ENCODE measurements at regions not wholly inside any gene's neighbourhood (a gene's known extent, or its start where the extent isn't known, plus 50 kb on each side); places are given as distances from the start of the nearest gene placed in this dataset.
"Not testable (repeated sequence)": the region's sequence is repeated elsewhere in the genome, so short reads cannot be mapped to it uniquely, and the experiment has no call there.

DNA sequence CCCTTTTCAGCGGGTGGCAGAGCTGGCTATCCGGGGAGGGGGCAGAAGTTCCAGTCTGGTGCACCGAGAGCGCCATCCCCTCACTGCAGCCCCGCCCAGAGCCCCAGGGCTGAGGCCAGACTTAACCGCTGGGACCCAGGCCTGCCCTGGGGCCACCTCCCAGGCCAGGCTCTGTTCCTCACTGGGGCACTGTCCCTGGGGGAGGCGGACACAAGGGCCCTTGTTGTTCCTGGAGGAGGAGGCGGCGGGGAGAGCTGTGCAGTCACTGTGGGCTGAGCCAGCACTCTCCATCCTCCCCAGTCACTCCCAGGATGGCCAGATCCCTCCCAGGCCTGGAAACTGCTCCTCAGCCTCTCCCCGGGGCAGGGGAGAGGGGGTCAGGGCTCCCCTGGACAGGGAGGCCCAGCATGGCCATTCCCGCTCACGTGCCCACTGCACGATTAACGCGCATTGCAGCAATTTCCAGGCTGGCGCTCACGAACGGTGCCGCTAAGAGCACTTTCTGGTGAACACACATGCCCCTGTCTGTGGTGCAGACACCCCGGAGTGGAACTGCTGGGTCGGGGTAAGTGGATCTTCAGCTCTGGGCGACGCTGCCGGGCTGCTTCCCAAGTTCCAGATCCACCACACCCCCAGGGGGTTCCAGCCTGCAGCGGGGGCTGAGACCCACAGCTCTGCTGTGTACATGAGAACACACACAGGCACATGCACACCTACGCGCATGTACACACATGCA, 89.8 kb upstream of the SFSWAP start:
- intact Hi-C loops (cut with micrococcal nuclease): no loop called here

DNA sequence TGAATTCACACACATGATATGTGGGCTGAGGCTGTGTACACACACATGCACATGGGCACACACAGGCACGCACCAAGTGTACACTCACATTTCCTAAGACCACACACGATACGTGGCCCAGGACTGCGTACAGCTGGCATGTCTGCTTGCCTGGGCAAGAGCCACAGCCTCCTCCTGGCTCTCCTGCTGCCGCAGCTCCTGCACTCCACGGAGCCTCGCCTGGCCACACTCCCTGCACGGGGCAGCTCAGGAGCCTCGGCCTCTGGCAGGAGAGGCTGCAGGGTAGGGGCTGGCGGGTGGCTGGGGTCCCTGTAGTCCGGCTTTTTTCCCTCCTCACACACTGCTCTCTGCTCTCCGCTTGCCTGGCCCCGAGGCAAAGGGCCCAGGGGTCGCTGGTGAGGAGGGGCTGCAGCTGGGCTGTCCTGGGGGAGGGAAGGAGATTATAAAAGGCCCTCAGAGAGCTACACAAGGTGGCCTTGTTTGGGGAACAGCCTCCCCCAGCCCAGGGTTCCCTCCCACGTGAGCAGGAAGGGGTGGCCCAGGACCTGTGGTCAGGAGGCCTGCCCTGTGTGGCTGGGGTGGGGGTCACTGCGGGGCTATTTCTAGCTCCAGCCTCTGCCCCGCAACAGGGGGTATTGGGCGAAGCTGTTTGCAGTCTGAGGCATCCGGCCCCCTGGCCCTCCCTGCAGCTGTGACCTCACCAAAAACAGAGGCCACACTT, 89.0 kb upstream of the SFSWAP start:
- intact Hi-C loops (cut with micrococcal nuclease): no loop called here

DNA sequence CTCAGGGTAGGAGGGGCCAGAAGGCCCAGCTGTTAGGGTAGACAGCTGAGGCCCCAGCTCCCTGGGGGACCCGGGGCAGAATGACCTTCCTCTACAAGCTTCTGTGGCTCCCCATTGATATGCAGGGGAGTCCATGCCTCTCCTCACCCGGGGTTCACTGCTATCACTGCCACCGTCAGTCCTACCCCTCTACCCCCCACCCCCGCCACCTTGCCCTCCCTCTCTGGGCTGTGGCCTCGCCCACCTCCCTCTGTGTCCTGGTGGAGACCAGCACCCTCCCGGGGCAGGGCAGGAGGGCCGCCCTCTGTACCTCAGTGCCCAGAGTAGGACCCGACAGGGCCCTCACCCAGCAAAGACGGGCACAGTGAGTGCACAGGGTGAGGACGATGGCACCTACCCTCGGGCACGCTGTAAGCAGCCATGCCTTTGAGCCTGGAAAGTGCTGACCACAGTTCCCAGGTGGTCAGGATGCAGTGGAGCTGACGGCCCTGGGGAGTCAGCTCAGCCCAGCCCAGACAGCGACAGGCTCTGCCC, 88.4 kb upstream of the SFSWAP start:
- intact Hi-C loops (cut with micrococcal nuclease): no loop called here

DNA sequence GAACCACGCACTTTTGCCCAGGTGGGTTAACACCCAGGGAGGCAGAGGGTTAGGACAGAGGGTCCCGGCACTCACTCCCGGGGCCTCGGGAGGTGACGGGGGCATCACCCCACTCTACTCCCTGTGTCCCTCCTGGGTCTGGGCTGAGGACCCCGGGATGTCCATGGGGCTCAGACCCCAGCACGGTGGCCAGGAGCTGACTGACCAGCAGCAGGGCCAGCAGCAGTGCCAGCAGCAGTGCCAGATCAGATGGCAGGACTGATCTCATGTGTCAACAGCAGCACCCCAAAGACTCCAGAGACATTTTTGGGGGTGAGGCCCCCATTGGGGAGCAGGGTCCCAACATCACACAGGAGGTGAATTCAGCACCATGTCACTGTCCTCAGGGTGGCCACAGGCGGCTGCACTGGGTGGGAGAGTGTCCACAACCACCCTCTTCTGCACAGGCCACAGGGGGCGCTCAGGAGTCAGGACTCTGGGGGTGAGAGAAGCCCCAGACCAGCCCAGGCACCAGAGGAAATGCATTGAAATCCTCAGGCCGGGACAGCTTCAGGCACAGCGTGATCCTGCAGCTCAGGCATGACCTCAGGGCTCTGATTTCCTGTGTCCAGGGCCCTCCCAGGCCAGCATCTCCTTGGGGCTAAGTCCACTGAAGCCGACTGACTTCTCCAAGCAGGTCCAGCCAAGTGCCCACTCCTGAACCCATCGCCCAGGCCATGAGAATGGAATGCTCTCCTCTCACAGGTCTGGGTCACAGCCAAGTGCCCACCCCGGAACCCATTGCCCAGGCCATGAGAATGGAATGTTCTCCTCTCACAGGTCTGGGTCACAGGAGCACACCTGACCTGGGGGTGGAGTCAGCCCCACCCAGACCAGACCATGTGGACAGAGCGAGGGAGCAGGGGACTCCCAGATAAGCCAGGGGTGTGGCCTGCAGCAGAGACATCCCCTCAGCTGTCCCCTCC, 87.2 kb upstream of the SFSWAP start:
- intact Hi-C loops (cut with micrococcal nuclease): not testable (repeated sequence)

GRCh38 chr12:131624369-131624739, 86.5 kb upstream of the SFSWAP start:
- intact Hi-C loops (cut with micrococcal nuclease): not testable (repeated sequence)

GRCh38 chr12:131624756-131625501, 86.0 kb upstream of the SFSWAP start:
- intact Hi-C loops (cut with micrococcal nuclease): not testable (repeated sequence)

DNA sequence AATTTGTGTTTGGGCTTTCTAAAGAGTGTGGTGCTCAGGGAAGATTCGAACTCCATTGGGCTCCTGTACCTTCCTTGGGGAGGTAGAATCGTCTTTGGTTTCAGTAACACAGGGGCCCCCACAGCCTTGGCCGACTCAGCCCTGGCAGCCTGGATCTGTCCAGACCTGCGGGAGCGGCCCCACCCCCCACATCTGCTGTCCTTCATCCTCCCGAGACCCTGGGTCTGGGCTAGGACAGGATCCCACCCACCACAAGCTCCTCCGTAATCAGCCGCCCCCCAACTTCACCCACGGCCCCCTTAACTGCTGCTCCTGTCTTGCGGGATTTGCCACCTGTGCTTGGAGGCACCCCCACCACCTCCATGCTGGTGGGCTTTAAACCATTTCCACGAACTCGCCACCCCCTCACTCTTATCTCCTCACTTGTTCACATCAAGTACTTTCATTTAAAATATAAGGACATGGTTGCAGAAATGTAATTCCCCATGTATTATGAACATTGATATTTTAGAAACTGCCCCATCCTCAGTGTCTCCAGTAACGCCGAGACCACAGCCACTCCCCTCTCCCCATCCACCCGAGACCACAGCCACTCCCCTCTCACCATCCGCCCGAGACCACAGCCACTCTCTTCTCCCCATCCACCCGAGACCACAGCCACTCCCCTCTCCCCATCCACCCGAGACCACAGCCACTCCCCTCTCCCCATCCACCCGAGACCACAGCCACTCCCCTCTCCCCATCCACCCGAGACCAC, 84.7 kb upstream of the SFSWAP start:
- intact Hi-C loops (cut with micrococcal nuclease): not testable (repeated sequence)

DNA sequence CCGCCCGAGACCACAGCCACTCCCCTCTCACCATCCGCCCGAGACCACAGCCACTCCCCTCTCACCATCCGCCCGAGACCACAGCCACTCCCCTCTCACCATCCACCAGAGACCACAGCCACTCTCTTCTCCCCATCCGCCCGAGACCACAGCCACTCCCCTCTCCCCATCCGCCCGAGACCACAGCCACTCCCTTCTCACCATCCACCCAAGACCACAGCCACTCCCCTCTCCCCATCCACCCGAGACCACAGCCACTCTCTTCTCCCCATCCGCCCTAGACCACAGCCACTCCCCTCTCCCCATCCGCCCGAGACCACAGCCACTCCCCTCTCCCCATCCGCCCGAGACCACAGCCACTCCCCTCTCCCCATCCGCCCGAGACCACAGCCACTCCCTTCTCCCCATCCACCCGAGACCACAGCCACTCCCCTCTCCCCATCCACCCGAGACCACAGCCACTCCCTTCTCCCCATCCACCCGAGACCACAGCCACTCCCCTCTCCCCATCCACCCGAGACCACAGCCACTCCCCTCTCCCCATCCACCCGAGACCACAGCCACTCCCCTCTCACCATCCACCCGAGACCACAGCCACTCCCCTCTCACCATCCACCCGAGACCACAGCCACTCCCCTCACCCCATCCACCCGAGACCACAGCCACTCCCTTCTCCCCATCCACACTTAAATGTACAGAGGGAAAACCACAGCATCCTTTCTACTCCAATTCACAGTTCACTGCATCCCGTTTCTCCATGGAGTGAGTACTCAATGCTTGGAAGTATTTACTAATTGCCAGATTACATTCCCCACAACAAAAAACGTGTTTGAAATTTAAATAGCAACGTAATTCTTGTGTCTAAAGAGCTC, 83.5 kb upstream of the SFSWAP start:
- intact Hi-C loops (cut with micrococcal nuclease): not testable (repeated sequence)

GRCh38 chr12:131628023-131628740, 82.7 kb upstream of the SFSWAP start:
- intact Hi-C loops (cut with micrococcal nuclease): no loop called here

GRCh38 chr12:131628766-131629448, 82.0 kb upstream of the SFSWAP start:
- intact Hi-C loops (cut with micrococcal nuclease): no loop called here

GRCh38 chr12:131631230-131631629, 79.7 kb upstream of the SFSWAP start:
- intact Hi-C loops (cut with micrococcal nuclease): no loop called here

DNA sequence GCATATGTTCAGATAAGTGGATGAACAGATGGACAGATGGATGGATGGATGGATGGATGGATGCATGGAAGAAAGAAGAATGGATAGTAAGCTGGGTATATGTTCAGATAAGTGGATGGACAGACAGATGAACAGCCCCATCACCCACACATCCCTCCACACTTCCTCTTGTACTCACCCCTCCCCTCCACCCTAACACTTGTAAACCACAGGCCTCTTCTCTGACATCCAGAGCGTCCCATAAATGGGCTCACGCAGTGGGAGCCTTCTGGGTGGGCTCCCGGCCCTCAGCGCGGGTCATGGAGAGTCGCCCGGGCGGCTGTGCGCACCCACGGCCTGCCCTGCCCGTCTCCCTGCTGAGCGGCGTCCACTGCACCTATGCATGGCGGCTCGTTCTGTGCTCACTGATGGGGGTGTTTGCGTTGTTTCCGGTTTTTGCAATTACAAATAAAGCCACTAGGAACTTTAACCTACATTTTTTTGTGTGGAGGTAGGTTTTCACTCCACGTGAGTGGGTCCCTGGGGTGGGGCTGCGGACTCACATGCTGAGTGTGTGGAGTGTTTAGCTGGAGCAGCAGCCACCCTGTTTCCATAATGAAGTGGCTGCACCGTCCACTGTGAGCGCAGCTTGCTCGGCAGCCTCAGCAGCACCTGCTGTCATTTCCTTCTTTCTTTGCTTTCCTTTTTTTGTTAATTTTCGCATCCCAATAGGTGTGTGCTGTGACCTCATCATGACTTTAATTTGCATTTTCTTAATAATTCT, 78.8 kb upstream of the SFSWAP start:
- intact Hi-C loops (cut with micrococcal nuclease): not testable (repeated sequence)

DNA sequence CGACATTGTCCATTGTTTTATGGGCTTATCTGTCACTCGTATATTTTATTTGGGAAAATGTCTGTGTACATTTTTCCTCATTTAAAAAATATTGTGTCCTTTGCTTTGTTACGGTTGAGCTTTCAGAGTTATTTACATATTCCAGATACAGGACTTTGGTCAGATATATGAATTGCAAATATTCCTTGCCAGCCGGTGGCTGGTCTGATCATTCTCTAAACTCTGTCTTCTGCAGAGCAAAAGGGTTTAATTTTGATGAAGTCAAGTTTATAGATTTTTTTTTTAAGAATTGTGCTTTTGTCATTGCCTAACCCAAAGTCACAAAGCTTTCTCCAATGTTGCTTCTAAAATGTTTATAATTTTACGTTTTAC, 78.3 kb upstream of the SFSWAP start:
- intact Hi-C loops (cut with micrococcal nuclease): not testable (repeated sequence)

DNA sequence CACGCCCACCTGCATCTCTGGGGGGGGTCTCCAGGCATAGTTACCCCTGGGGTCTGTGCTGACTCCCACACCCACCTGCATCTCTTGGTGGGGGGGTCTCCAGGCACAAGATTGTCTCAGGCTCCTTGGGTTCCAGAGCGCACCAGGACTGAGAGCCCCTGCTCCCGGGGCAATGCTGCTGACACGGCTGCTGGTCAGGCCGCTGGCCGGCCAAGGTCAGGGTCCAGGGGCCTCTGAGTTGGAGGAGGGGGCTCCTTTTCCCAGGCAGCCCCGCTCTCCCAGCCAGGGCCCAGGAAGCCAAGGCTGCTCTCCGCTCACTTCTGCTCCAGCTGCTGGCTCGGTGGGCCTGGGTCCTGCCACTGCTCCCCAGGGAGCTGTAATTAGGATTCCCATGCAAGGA, 77.3 kb upstream of the SFSWAP start:
- intact Hi-C loops (cut with micrococcal nuclease): not testable (repeated sequence)

- intact Hi-C loops (cut with micrococcal nuclease): no loop called here
Observed at GRCh38 chr12:131634037-131634436, 76.9 kb upstream of the SFSWAP start.

DNA sequence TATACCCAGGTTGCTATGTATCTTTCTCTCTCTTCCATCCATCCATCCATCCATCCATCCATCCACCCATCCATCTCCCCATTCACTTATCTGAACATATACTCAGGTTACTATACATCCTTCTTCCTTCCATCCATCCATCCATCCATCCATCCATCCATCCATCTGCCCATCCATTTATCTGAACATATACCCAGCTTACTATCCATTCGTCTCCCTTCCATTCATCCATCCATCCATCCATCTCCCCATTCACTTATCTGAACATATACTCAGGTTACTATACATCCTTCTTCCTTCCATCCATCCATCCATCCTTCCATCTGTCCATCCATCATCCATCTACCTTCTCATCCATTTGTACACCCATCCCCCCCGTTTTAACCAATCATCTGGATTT, 75.9 kb upstream of the SFSWAP start:
- intact Hi-C loops (cut with micrococcal nuclease): not testable (repeated sequence)

DNA sequence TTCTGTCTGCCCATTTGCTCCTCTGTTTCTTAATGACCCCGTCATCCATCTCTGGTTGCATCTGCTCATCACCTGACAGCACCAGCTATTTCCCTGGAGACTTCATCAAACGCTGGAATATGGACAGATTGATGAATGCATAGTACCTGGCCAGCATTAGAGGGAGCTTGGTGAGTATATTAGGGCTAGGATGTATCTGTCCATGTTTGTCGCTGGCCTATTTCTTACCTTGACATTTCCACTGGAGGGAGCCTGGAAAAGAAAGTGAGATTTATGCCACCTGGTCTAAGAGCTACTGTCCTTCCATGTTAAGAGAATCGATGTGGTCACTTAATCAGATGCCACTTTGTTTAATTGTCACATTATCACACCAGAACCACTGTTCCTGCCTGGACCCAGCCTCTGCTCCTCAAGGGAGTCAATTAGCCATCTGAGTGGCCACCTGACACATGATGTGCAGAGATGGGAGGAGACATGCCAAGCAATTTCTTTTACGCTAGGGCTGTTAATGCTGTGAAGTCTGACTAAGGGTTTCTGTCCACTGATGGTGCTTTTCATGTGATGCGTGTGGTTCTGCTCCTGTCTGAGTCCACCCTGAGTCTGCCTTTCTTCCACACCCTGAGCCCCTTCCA, 75.3 kb upstream of the SFSWAP start:
- intact Hi-C loops (cut with micrococcal nuclease): no loop called here

Measured in T-helper 1 cell treated with Interleukin-12 subunit alpha and Interleukin-12 subunit beta and Interleukin-4 antibody, amounts not matched to agents 30 ng/mL and 1 ng/mL, for 36 hours (primary cell).